Loucy (cell line): ENCODE measurements at regions not wholly inside any gene's neighbourhood (a gene's known extent, or its start where the extent isn't known, plus 50 kb on each side); places are given as distances from the start of the nearest gene placed in this dataset.

Experiments used
- CTCF ChIP-seq: fragments of 200-600 bp; sonication (generic); conservative IDR thresholded peaks from 2 replicates; pipeline ENCODE4 v1.5.1; 2014; ENCODE audit warnings: mild to moderate bottlenecking, antibody characterized with exemption, low read length
- EZH2phosphoT487 ChIP-seq: fragments of 200-600 bp; IDR thresholded peaks from 2 replicates; pipeline ENCODE4 v1.6.1; 2018; ENCODE audit warnings: antibody characterized with exemption, mild to moderate bottlenecking, moderate library complexity, borderline replicate concordance

GRCh38 chr5:109929911-109930310 is 240.2 kb downstream of the MAN2A1 start:
- TF ChIP-seq EZH2phosphoT487 (no peak), CTCF (no peak)
